ENCODE measurements at regions not wholly inside any gene's neighbourhood (a gene's known extent, or its start where the extent isn't known, plus 50 kb on each side); places are given as distances from the start of the nearest gene placed in this dataset.

GRCh38 chr1:219689774-219690173 lies 76.9 kb upstream of the ZC3H11B start:
- no peak for DNase-seq (ENCODE audit: low read depth, low spot score)
- no peak overlapping the region for H3K4me3 ChIP-seq (ENCODE audit: insufficient read length, low read depth)
- H3K4me1 ChIP-seq (ENCODE audit: insufficient read depth, insufficient read length) = no peaks in the 10 kb centered on the region
- no peak overlapping the region for H3K9ac ChIP-seq (ENCODE audit: insufficient read length, low read depth)
- no peaks in the 10 kb centered on the region for H3K36me3 ChIP-seq (ENCODE audit: insufficient read depth, insufficient read length, low read length)
- H3K27me3 ChIP-seq (ENCODE audit: insufficient read depth, insufficient read length) = no peaks in the 10 kb centered on the region
- no peak for TF ChIP-seq YY1 (IDR thresholded peaks at IDR 0.05; ENCODE audit: insufficient read depth, insufficient read length)
- H3K9me3 ChIP-seq (ENCODE audit: insufficient read depth, low read length) = no peaks in the 10 kb centered on the region

- Histone ChIP-seq H3K27me3 (ENCODE audit: insufficient read depth, insufficient read length) (no peaks in the 10 kb centered on the region), H3K4me3 (ENCODE audit: insufficient read length, low read depth) (no peak overlapping the region), H3K4me1 (ENCODE audit: insufficient read depth, insufficient read length) (no peaks in the 10 kb centered on the region), H3K36me3 (ENCODE audit: insufficient read depth, insufficient read length, low read length) (no peaks in the 10 kb centered on the region), H3K9ac (ENCODE audit: insufficient read length, low read depth) (no peak overlapping the region), H3K9me3 (ENCODE audit: insufficient read depth, low read length) (no peaks in the 10 kb centered on the region)
- no peak for DNase-seq (ENCODE audit: low read depth, low spot score)
- no peak for TF ChIP-seq ZNF274 (IDR thresholded peaks at IDR 0.05; ENCODE audit: low read depth, low read length)
- no peak for TF ChIP-seq YY1 (IDR thresholded peaks at IDR 0.05; ENCODE audit: insufficient read depth, insufficient read length)
- TF ChIP-seq SUZ12 (IDR thresholded peaks at IDR 0.05; ENCODE audit: extremely low read depth, insufficient read depth, insufficient read length) = no peak
Measured at GRCh38 chr1:219687779-219688178, 74.9 kb upstream of the ZC3H11B start.

GRCh38 chr1:219686171-219686570 lies 73.3 kb upstream of the ZC3H11B start:
- Histone ChIP-seq H3K9ac (ENCODE audit: insufficient read length, low read depth) (no peak overlapping the region), H3K27me3 (ENCODE audit: insufficient read depth, insufficient read length) (no peaks in the 10 kb centered on the region), H3K36me3 (ENCODE audit: insufficient read depth, insufficient read length, low read length) (no peaks in the 10 kb centered on the region), H3K4me3 (ENCODE audit: insufficient read length, low read depth) (no peak overlapping the region), H3K4me1 (ENCODE audit: insufficient read depth, insufficient read length) (no peaks in the 10 kb centered on the region), H3K9me3 (ENCODE audit: insufficient read depth, low read length) (no peaks in the 10 kb centered on the region)
- TF ChIP-seq ZNF274 (IDR thresholded peaks at IDR 0.05; ENCODE audit: low read depth, low read length) (no peak), SUZ12 (IDR thresholded peaks at IDR 0.05; ENCODE audit: extremely low read depth, insufficient read depth, insufficient read length) (no peak), YY1 (IDR thresholded peaks at IDR 0.05; ENCODE audit: insufficient read depth, insufficient read length) (no peak)
- DNase-seq (ENCODE audit: low read depth, low spot score) = no peak

- Histone ChIP-seq H3K27me3 (ENCODE audit: insufficient read depth, insufficient read length) (no peaks in the 10 kb centered on the region), H3K36me3 (ENCODE audit: insufficient read depth, insufficient read length, low read length) (no peaks in the 10 kb centered on the region), H3K4me1 (ENCODE audit: insufficient read depth, insufficient read length) (no peaks in the 10 kb centered on the region), H3K9me3 (ENCODE audit: insufficient read depth, low read length) (no peaks in the 10 kb centered on the region), H3K9ac (ENCODE audit: insufficient read length, low read depth) (no peak overlapping the region), H3K4me3 (ENCODE audit: insufficient read length, low read depth) (no peak overlapping the region)
- DNase-seq (ENCODE audit: low read depth, low spot score) = no peak
- TF ChIP-seq SUZ12 (IDR thresholded peaks at IDR 0.05; ENCODE audit: extremely low read depth, insufficient read depth, insufficient read length) = no peak
- no peak for TF ChIP-seq ZNF274 (IDR thresholded peaks at IDR 0.05; ENCODE audit: low read depth, low read length)
- no peak for TF ChIP-seq YY1 (IDR thresholded peaks at IDR 0.05; ENCODE audit: insufficient read depth, insufficient read length)
Measured at GRCh38 chr1:219682788-219683187, 69.9 kb upstream of the ZC3H11B start.

- no peak for TF ChIP-seq SUZ12 (IDR thresholded peaks at IDR 0.05; ENCODE audit: extremely low read depth, insufficient read depth, insufficient read length)
- no peak for TF ChIP-seq ZNF274 (IDR thresholded peaks at IDR 0.05; ENCODE audit: low read depth, low read length)
- Histone ChIP-seq H3K36me3 (ENCODE audit: insufficient read depth, insufficient read length, low read length) (no peaks in the 10 kb centered on the region), H3K9ac (ENCODE audit: insufficient read length, low read depth) (no peak overlapping the region), H3K4me3 (ENCODE audit: insufficient read length, low read depth) (no peak overlapping the region), H3K27me3 (ENCODE audit: insufficient read depth, insufficient read length) (no peaks in the 10 kb centered on the region), H3K4me1 (ENCODE audit: insufficient read depth, insufficient read length) (no peaks in the 10 kb centered on the region), H3K9me3 (ENCODE audit: insufficient read depth, low read length) (no peaks in the 10 kb centered on the region)
- no peak for DNase-seq (ENCODE audit: low read depth, low spot score)
Measured at GRCh38 chr1:219681876-219682275, 69.0 kb upstream of the ZC3H11B start.

GRCh38 chr1:219676012-219676765 lies 63.3 kb upstream of the ZC3H11B start:
- TF ChIP-seq ZNF274 (IDR thresholded peaks at IDR 0.05; ENCODE audit: low read depth, low read length) = no peak
- no peak for TF ChIP-seq YY1 (IDR thresholded peaks at IDR 0.05; ENCODE audit: insufficient read depth, insufficient read length)
- TF ChIP-seq SUZ12 (IDR thresholded peaks at IDR 0.05; ENCODE audit: extremely low read depth, insufficient read depth, insufficient read length) = no peak
- no peak overlapping the region for H3K9ac ChIP-seq (ENCODE audit: insufficient read length, low read depth)
- H3K27me3 ChIP-seq (ENCODE audit: insufficient read depth, insufficient read length) = no peaks in the 10 kb centered on the region
- DNase-seq (ENCODE audit: low read depth, low spot score) = no peak
- H3K4me1 ChIP-seq (ENCODE audit: insufficient read depth, insufficient read length) = no peaks in the 10 kb centered on the region
- no peak overlapping the region for H3K4me3 ChIP-seq (ENCODE audit: insufficient read length, low read depth)
- no peaks in the 10 kb centered on the region for H3K9me3 ChIP-seq (ENCODE audit: insufficient read depth, low read length)
- no peaks in the 10 kb centered on the region for H3K36me3 ChIP-seq (ENCODE audit: insufficient read depth, insufficient read length, low read length)

- no peaks in the 10 kb centered on the region for H3K36me3 ChIP-seq (ENCODE audit: insufficient read depth, insufficient read length, low read length)
- H3K4me3 ChIP-seq (ENCODE audit: insufficient read length, low read depth) = no peak overlapping the region
- H3K4me1 ChIP-seq (ENCODE audit: insufficient read depth, insufficient read length) = no peaks in the 10 kb centered on the region
- TF ChIP-seq SUZ12 (IDR thresholded peaks at IDR 0.05; ENCODE audit: extremely low read depth, insufficient read depth, insufficient read length) (no peak), ZNF274 (IDR thresholded peaks at IDR 0.05; ENCODE audit: low read depth, low read length) (no peak), YY1 (IDR thresholded peaks at IDR 0.05; ENCODE audit: insufficient read depth, insufficient read length) (no peak)
- no peak for DNase-seq (ENCODE audit: low read depth, low spot score)
- no peaks in the 10 kb centered on the region for H3K27me3 ChIP-seq (ENCODE audit: insufficient read depth, insufficient read length)
- no peaks in the 10 kb centered on the region for H3K9me3 ChIP-seq (ENCODE audit: insufficient read depth, low read length)
- H3K9ac ChIP-seq (ENCODE audit: insufficient read length, low read depth) = no peak overlapping the region
Measured at GRCh38 chr1:219670426-219671149, 57.7 kb upstream of the ZC3H11B start.
